ENCODE measurements at regions not wholly inside any gene's neighbourhood (a gene's known extent, or its start where the extent isn't known, plus 50 kb on each side); places are given as distances from the start of the nearest gene placed in this dataset.

- Histone ChIP-seq H3K4me1 (no peaks in the 10 kb centered on the region), H3K36me3 (no peaks in the 10 kb centered on the region), H3K27ac (no peak overlapping the region), H3K4me3 (no peak overlapping the region), H3K27me3 (no peaks in the 10 kb centered on the region), H3K9me3 (peaks cover 0 to 5% (median 0%) of the 10 kb centered on the region in 3 donors)
- no peak for TF ChIP-seq POLR2A (IDR thresholded peaks at IDR 0.05)
- TF ChIP-seq, protein P1, sequence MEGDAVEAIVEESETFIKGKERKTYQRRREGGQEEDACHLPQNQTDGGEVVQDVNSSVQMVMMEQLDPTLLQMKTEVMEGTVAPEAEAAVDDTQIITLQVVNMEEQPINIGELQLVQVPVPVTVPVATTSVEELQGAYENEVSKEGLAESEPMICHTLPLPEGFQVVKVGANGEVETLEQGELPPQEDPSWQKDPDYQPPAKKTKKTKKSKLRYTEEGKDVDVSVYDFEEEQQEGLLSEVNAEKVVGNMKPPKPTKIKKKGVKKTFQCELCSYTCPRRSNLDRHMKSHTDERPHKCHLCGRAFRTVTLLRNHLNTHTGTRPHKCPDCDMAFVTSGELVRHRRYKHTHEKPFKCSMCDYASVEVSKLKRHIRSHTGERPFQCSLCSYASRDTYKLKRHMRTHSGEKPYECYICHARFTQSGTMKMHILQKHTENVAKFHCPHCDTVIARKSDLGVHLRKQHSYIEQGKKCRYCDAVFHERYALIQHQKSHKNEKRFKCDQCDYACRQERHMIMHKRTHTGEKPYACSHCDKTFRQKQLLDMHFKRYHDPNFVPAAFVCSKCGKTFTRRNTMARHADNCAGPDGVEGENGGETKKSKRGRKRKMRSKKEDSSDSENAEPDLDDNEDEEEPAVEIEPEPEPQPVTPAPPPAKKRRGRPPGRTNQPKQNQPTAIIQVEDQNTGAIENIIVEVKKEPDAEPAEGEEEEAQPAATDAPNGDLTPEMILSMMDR (IDR thresholded peaks at IDR 0.05), result no peak
- intact Hi-C loops (cut with DNase I), result no loop called here
- 83 to 100% methylated on average over 1 to 8 of the region's 17 CpGs for WGBS, 2 donors
- no peak for DNase-seq
Observed at GRCh38 chr2:156006721-156007618, 325.6 kb downstream of the NR4A2 start.

GRCh38 chr2:156005999-156006712 lies 326.4 kb downstream of the NR4A2 start:
- no peak overlapping the region for H3K4me3 ChIP-seq
- no peaks in the 10 kb centered on the region for H3K27me3 ChIP-seq
- no peak overlapping the region for H3K27ac ChIP-seq
- no peak for TF ChIP-seq POLR2A (IDR thresholded peaks at IDR 0.05)
- TF ChIP-seq, protein P1 (IDR thresholded peaks at IDR 0.05), result peak in 1 of 6 experiments; percentile 17
- peaks cover 0 to 4% (median 0%) of the 10 kb centered on the region in 3 donors for H3K9me3 ChIP-seq
- intact Hi-C loops (cut with DNase I), result no loop called here
- no peaks in the 10 kb centered on the region for H3K36me3 ChIP-seq
- H3K4me1 ChIP-seq, result no peaks in the 10 kb centered on the region
- 50 to 90% methylated on average over 1 to 2 of the region's 3 CpGs for WGBS, 2 donors
- no peak for DNase-seq

DNA sequence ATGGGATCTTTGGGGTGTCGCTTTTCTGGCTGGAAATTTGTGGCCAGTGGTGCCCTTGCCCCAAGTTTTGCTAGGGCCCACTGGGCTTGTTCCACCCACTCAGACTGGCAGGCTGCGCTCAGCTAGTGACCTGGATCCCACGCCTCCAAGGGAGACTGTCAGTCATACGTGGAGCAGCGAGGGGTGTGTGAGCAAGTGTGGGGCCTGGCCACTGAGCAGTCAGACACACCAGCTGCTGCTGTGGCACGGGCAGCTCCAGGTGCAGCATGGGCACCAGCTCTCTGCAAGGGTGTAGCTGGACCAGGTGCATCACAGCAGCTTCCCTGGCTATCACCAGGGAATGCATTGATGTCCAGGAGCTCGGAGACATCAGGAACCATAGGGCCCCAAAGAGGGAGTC lies 327.0 kb downstream of the NR4A2 start:
- H3K9me3 ChIP-seq, result no peaks in the 10 kb centered on the region
- H3K27me3 ChIP-seq, result no peaks in the 10 kb centered on the region
- no peaks in the 10 kb centered on the region for H3K36me3 ChIP-seq
- no peak overlapping the region for H3K27ac ChIP-seq
- no peaks in the 10 kb centered on the region for H3K4me1 ChIP-seq
- WGBS, 2 donors, result 85 to 92% methylated on average over 2 to 4 of the region's 7 CpGs
- intact Hi-C loops (cut with DNase I), result no loop called here
- no peak for TF ChIP-seq POLR2A (IDR thresholded peaks at IDR 0.05)
- no peak for DNase-seq
- H3K4me3 ChIP-seq, result no peak overlapping the region

DNA sequence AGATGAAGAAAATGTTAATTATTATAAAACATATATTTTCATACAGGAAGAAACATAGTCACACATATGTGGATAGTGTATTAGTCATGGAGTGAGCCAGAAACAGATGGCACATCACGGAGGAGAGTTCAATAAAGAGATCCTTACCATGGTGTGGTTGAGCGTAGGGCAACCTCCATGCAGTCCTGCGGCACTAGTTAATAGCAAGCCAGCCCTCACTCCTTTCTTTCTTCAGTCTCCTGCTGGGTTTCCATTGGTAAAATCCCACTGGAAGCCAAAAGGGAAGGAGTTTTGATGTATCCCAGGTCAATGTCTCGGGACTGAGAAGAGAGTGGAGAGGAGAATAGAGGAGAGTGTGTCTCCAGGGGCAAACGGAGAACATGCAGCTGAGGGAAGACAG lies 328.1 kb downstream of the NR4A2 start:
- Histone ChIP-seq H3K27ac (no peak overlapping the region), H3K36me3 (no peaks in the 10 kb centered on the region), H3K4me1 (no peaks in the 10 kb centered on the region), H3K27me3 (no peaks in the 10 kb centered on the region), H3K4me3 (no peak overlapping the region), H3K9me3 (no peaks in the 10 kb centered on the region)
- no peak for DNase-seq
- no peak for TF ChIP-seq POLR2A (IDR thresholded peaks at IDR 0.05)
- TF ChIP-seq, protein P1 (IDR thresholded peaks at IDR 0.05), result no peak
- 78 to 81% methylated on average over 5 of the region's 5 CpGs for WGBS, 2 donors
- intact Hi-C loops (cut with DNase I), result no loop called here

GRCh38 chr2:156003780-156004179 lies 328.7 kb downstream of the NR4A2 start:
- H3K4me1 ChIP-seq, result no peaks in the 10 kb centered on the region
- H3K27me3 ChIP-seq, result no peaks in the 10 kb centered on the region
- intact Hi-C loops (cut with DNase I), result no loop called here
- no peak overlapping the region for H3K27ac ChIP-seq
- H3K36me3 ChIP-seq, result no peaks in the 10 kb centered on the region
- WGBS, 2 donors, result 72 to 73% methylated on average over 4 of the region's 4 CpGs
- H3K9me3 ChIP-seq, result no peaks in the 10 kb centered on the region
- H3K4me3 ChIP-seq, result no peak overlapping the region
- TF ChIP-seq POLR2A (IDR thresholded peaks at IDR 0.05), result no peak
- TF ChIP-seq, protein P1 (IDR thresholded peaks at IDR 0.05), result no peak
- no peak for DNase-seq
